OCI-LY1 (cell line): ENCODE measurements at regions not wholly inside any gene's neighbourhood (a gene's known extent, or its start where the extent isn't known, plus 50 kb on each side); places are given as distances from the start of the nearest gene placed in this dataset.

Experiments
- CTCF ChIP-seq: fragments of 200-600 bp; sonication (generic), shearing (Covaris generic); IDR thresholded peaks from 2 replicates; pipeline ENCODE4 v1.5.1; 2017; ENCODE audit warnings: mild to moderate bottlenecking, antibody characterized with exemption, low read length, moderate library complexity, mixed read lengths
- EZH2 ChIP-seq: fragments of 200-600 bp; sonication (generic), shearing (Covaris generic); IDR thresholded peaks from 2 replicates; pipeline ENCODE4 v1.8.0; 2017; ENCODE audit warnings: borderline replicate concordance, mixed run types, mild to moderate bottlenecking, antibody characterized with exemption, low read length, moderate library complexity, mixed read lengths

GRCh38 chr6:156060013-156060412, 604.4 kb upstream of the NOX3 start:
- TF ChIP-seq CTCF (no peak), EZH2 (no peak)
